GM12878 (cell line): ENCODE measurements at regions not wholly inside any gene's neighbourhood (a gene's known extent, or its start where the extent isn't known, plus 50 kb on each side); places are given as distances from the start of the nearest gene placed in this dataset.
A peak's percentile ranks its signal among the peaks of the same experiment; 100 is the strongest.

ENCODE experiments used
- BRCA1 ChIP-seq: IDR thresholded peaks from 2 replicates; pipeline ENCODE4 v1.6.1; 2011; ENCODE audit warnings: low read depth, low read length, improper control_type of control experiment
- PAX8 ChIP-seq: fragments of 450-650 bp; IDR thresholded peaks from 2 replicates; pipeline ENCODE4 v1.6.1; 2017; ENCODE audit warnings: mild to moderate bottlenecking, moderate library complexity
- POLR2AphosphoS2 ChIP-seq: IDR thresholded peaks from 2 replicates; pipeline ENCODE4 v1.6.1; 2011; ENCODE audit warnings: low read depth, mild to moderate bottlenecking, low read length, improper control_type of control experiment, moderate library complexity
- RELA ChIP-seq: fragments of 450-650 bp; IDR thresholded peaks from 2 replicates; pipeline ENCODE4 v1.8.0; 2014; ENCODE audit warnings: borderline replicate concordance; ENCODE audit not compliant: partially characterized antibody
- SKIL ChIP-seq: fragments of 450-650 bp; IDR thresholded peaks from 2 replicates; pipeline ENCODE4 v1.6.1; 2017; ENCODE audit warnings: mild to moderate bottlenecking, low read depth, inconsistent platforms; ENCODE audit not compliant: poor library complexity, severe bottlenecking
- SREBF1 ChIP-seq: IDR thresholded peaks from 2 replicates; pipeline ENCODE4 v1.6.1; 2012; ENCODE audit warnings: mild to moderate bottlenecking, low read length
- ZBTB40 ChIP-seq: fragments of 450-650 bp; IDR thresholded peaks from 2 replicates; pipeline ENCODE4 v1.6.1; 2016; ENCODE audit warnings: mild to moderate bottlenecking, moderate library complexity, borderline replicate concordance
- ZZZ3 ChIP-seq: IDR thresholded peaks from 2 replicates; pipeline ENCODE4 v1.6.1; 2011; ENCODE audit warnings: low read depth; ENCODE audit not compliant: control insufficient read depth, insufficient read length
- TF ChIP-seq, protein P1 (sequence below): IDR thresholded peaks from 2 replicates; pipeline ENCODE4 v1.6.1; 2012; ENCODE audit warnings: low read depth, low read length, improper control_type of control experiment
- TF ChIP-seq, protein P2 (sequence below): fragments of 450-650 bp; IDR thresholded peaks from 2 replicates; pipeline ENCODE4 v1.6.1; 2017; ENCODE audit warnings: antibody characterized with exemption, mild to moderate bottlenecking, moderate library complexity
- TF ChIP-seq, protein P3 (sequence below), 3 experiments: IDR thresholded peaks in 2 of 3; conservative IDR thresholded peaks in 1 of 3; 2 replicates each; pipeline ENCODE4 v1.5.1; 2011; ENCODE audit warnings: low read depth in 3 of 3, low read length in 3 of 3, mild to moderate bottlenecking in 3 of 3, control low read depth in 2 of 3, moderate library complexity in 2 of 3, inconsistent platforms in 1 of 3, mixed read lengths in 1 of 3; ENCODE audit not compliant: control insufficient read depth in 2 of 3, insufficient read depth in 1 of 3; ENCODE audit errors: extremely low read depth in 1 of 3

DNA sequence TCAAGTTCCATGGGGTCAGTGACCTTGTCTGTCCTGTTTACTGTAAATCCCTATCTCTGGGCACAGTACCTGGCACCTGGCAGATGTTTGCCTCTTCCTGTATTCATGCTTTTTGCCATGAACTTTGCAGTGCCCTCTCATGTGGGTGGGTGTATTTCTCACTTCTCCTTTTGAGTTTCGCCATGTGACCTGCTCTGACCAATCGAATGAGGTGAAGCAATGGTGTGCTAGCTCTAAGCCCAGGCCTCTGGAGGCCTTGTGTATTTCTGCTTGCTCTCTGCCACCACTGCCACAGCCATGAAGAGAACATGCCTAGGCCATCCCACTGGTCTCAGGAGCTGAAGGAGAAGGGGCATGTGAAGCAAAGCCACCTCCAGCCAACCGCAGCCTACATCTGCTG is 185.5 kb upstream of the ZC3H12A start (continued):
- TF ChIP-seq ZZZ3, result no peak
- TF ChIP-seq, protein P1, sequence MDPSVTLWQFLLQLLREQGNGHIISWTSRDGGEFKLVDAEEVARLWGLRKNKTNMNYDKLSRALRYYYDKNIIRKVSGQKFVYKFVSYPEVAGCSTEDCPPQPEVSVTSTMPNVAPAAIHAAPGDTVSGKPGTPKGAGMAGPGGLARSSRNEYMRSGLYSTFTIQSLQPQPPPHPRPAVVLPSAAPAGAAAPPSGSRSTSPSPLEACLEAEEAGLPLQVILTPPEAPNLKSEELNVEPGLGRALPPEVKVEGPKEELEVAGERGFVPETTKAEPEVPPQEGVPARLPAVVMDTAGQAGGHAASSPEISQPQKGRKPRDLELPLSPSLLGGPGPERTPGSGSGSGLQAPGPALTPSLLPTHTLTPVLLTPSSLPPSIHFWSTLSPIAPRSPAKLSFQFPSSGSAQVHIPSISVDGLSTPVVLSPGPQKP, result no peak
- peak; percentile 44 for TF ChIP-seq RELA
- no peak for TF ChIP-seq PAX8
- TF ChIP-seq, protein P2, sequence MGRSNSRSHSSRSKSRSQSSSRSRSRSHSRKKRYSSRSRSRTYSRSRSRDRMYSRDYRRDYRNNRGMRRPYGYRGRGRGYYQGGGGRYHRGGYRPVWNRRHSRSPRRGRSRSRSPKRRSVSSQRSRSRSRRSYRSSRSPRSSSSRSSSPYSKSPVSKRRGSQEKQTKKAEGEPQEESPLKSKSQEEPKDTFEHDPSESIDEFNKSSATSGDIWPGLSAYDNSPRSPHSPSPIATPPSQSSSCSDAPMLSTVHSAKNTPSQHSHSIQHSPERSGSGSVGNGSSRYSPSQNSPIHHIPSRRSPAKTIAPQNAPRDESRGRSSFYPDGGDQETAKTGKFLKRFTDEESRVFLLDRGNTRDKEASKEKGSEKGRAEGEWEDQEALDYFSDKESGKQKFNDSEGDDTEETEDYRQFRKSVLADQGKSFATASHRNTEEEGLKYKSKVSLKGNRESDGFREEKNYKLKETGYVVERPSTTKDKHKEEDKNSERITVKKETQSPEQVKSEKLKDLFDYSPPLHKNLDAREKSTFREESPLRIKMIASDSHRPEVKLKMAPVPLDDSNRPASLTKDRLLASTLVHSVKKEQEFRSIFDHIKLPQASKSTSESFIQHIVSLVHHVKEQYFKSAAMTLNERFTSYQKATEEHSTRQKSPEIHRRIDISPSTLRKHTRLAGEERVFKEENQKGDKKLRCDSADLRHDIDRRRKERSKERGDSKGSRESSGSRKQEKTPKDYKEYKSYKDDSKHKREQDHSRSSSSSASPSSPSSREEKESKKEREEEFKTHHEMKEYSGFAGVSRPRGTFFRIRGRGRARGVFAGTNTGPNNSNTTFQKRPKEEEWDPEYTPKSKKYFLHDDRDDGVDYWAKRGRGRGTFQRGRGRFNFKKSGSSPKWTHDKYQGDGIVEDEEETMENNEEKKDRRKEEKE, result no peak
- no peak for TF ChIP-seq BRCA1
- TF ChIP-seq, protein P3, sequence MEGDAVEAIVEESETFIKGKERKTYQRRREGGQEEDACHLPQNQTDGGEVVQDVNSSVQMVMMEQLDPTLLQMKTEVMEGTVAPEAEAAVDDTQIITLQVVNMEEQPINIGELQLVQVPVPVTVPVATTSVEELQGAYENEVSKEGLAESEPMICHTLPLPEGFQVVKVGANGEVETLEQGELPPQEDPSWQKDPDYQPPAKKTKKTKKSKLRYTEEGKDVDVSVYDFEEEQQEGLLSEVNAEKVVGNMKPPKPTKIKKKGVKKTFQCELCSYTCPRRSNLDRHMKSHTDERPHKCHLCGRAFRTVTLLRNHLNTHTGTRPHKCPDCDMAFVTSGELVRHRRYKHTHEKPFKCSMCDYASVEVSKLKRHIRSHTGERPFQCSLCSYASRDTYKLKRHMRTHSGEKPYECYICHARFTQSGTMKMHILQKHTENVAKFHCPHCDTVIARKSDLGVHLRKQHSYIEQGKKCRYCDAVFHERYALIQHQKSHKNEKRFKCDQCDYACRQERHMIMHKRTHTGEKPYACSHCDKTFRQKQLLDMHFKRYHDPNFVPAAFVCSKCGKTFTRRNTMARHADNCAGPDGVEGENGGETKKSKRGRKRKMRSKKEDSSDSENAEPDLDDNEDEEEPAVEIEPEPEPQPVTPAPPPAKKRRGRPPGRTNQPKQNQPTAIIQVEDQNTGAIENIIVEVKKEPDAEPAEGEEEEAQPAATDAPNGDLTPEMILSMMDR (IDR thresholded peaks at IDR 0.05 in 2 of 3, conservative IDR thresholded peaks at IDR 0.05 in 1 of 3; ENCODE audit: control insufficient read depth in 2 of 3, extremely low read depth in 1 of 3, insufficient read depth in 1 of 3, low read depth in 3 of 3, low read length in 3 of 3), result no peak
- peak; percentile 68 for TF ChIP-seq SKIL
- no peak for TF ChIP-seq POLR2AphosphoS2
- TF ChIP-seq ZBTB40, result no peak; the same call in 1 of the 2 replicates
- TF ChIP-seq SREBF1, result no peak
